GM21360 (cell line): ENCODE measurements at regions not wholly inside any gene's neighbourhood (a gene's known extent, or its start where the extent isn't known, plus 50 kb on each side); places are given as distances from the start of the nearest gene placed in this dataset.

Experiments used
- ATAC-seq: cut with Tn5 transposase; IDR thresholded peaks from one replicate; pipeline ENCODE4 v1.9.1; 2021; ENCODE audit warnings: mild to moderate bottlenecking, moderate library complexity; ENCODE audit not compliant: unreplicated experiment

DNA sequence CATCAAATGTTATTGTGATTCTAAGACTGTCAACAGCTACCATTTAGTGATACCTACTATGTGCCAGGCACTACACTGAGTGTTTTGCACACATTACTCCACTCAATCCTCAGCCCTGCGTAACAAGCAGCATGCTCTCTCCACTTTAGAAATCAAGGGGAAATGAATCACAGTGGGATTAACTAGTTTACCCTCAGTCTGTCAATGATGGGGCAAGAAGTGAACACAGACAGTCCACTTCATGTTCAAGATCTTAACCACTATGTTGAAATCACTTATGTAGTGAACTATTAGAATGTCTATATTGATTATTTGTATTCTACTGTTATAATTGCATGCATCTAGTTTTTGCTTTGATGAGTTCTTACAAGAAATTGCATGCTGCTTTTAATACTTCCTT lies 165.3 kb downstream of the LTN1 start:
- no peak for ATAC-seq

DNA sequence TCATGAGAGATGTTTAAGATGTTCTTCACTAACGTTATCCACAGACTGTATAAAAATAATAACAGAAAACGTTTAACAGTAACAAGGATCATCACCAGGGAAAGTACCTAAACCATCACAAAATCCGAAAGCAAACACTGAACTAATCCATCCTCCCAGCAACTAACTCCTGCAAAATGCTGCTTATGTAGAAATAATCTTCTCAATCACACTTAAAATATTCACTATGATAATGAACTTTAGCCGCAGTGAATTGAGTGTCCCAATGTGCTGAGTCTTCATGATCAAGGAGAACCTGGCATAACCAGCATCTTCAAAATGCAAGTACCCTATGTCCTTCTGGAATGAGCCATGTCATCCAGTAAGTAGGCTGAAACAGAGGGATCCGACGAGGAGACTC lies 166.1 kb downstream of the LTN1 start:
- ATAC-seq = no peak

DNA sequence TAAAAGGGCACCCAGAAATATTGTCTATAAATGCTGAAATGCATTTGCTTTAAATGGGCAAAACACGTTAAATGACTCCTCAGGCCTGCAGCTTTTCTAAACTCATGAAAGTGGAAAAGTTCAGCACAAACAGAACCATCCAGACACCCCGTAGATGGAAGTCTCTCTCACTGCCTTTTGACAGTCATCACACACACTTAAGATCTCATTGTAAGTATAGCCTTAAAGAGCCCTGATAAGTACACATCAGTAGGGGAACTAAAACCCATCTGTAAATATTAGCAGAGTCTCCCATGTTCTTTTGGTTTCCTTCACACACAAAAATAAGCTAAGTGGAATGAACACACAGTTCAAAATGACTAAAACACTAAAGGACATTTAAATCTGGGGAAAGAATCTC lies 166.7 kb downstream of the LTN1 start:
- ATAC-seq = no peak

DNA sequence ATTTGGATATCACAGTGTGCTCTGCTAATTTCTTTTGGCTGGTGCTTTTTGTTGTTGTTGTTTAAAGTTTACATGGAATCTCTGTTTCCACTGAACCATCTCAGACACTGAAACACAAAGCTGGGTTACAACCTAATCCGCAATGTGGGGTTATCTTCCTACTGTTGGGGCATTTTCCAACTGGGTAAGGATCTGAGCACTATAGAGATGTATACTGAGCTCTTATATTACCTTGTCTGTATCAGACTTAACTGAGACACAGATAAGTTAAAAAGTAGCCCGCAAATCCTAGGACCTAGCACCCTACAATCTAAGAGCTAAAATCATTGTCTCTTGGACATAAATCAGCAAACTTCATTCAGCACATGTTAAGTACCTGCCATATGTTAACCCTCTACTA lies 169.2 kb downstream of the LTN1 start:
- ATAC-seq = no peak

DNA sequence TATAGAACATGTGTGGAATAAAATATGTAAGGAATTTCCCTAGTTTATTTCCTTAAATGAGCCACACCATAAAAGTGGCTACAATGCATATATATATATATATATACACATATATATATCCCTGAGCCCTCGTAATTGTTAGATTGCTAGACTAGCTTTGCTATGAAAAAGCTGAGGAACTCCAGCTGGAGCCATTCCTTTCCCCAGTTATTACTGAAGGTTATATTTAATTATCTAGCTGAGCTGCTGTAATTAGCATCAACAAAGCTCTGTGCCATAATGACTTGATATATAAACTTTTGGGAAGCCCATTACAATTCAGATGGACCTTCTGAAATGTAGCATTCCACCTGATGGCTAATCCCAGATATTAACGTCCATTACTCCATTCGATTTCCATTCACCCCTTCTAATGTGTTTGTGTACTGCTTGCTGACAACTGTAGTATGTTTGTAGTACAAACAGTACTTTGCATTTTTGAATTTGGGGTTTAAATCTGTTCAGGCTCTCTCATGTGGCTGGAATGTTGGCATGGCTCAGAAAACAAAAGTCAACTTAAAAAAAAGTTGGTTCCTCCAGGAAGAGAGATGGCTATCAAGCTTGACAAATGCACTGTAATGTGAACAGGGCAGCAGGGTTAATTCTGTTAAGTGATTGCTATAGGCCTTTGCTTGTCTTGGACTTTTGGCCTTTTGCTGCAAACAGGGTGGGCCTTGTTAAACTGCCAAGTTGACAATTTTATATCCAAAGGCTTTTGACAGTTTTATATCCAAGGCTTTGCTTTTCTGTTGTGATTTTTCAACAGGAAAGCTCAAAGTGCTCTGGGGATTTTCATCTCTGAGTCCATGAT lies 170.0 kb downstream of the LTN1 start:
- ATAC-seq = no peak

DNA sequence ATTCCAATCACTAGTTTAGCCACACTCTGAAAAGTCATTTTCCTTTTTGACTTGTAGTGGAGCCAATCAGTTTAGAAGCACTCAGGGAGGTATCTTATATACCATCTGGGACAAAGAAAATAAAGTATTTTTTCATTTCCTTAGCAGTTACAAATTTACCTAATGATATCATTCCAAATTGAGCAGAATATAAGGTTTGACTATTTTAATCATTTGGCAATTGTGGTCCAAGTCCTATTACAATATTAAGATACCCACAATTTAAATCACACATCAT lies 170.6 kb downstream of the LTN1 start:
- no peak for ATAC-seq

DNA sequence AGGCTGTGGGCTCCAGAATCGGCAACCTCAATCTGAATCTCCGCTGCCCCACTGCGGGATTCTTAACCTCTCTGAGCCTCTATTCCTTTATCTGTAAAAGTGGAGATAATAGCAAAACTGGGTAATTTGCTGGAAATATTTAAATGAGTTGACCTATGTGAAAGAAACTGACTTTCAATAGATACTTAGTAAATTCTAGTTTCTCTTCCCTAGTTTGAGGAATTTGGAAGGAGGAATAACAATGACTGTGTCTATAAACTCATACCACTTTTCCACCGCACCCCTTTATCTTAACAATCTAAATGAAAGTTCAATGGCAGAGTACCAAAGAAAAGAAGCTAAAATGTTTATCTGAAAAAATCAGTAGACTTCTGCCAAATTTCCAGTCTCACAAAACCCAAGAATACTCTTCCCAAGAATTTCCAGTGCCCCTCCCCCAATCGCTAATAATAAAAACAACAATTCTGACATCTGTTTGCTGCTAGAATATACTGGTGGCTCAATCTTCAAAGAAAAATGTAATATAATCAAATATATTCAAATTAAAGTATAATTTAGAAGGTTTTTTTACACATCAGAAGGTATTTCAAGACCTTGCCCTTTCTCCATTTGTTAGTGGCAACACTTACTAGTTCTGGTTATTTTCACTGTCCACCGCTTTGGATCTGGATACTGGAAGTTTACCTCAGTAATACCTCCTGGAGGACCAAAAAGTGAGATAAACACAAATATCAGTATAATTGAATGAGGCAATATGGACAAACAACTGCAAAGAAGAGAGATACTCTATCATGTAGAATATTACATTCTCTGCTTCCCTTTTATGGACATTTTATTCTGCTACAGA lies 171.2 kb downstream of the LTN1 start:
- no peak for ATAC-seq

DNA sequence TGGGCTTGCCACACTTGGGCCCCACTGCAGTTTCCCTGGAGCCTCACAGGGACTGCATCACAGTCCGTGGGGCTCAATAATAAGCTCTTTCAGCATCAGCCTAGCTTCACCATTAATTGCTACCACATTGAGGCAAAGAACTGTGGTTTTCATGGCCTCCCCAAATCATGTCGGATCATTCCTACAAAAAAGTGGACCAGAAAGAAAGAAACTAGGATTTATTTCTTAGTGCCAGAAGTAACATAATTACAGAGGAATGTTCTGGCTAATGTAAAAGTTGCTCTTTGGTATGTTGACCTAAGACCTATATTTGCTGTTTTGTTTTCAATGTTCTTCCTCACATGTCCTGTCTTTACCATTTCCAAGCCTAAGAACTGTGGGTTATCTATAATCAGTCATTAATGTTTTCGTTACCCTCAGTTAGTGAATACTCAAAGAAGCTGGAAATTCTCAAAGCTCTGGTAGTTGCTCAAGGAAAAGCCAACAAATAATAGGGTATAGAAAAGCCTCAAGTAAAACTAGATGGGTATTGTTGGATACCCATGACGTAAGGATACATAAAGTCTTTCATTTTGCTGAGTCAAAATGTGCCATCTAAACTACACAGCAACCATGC lies 173.9 kb downstream of the LTN1 start:
- ATAC-seq = no peak

DNA sequence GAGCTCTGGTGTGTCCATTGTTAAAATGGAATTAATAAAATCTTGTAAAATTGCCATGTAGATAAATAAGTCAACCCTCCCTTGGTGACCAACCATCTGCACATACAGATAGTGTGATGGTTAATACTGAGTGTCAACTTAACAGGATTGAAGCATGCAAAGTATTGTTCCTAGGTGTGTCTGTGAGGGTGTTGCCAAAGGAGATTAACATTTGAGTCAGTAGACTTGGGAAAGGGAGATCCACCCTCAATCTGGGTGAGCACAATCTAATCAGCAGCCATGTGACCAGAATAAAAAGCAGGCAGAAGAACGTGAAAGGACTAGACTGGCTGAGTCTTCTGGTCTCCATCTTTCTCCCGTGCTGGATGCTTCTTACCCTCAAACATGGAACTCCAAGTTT lies 174.8 kb downstream of the LTN1 start:
- ATAC-seq = no peak

DNA sequence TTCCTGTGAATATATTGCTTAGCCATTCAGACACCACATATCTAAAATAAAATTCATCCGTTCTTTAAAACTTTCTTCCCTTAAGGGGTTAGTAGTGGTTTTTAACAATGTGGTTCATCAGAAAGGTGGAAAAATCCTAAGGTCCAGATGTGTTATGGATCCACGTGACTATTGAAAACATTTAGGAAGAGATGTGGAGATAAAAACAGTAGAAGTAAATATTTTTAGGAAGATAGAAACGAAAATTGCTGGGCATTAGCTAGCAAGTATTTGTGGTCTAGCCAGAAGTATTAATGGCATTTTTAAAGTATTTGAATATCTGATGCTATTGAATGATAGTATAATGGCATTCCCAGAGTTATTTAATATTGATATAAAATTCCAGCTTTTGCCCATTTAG lies 180.8 kb downstream of the LTN1 start:
- no peak for ATAC-seq

DNA sequence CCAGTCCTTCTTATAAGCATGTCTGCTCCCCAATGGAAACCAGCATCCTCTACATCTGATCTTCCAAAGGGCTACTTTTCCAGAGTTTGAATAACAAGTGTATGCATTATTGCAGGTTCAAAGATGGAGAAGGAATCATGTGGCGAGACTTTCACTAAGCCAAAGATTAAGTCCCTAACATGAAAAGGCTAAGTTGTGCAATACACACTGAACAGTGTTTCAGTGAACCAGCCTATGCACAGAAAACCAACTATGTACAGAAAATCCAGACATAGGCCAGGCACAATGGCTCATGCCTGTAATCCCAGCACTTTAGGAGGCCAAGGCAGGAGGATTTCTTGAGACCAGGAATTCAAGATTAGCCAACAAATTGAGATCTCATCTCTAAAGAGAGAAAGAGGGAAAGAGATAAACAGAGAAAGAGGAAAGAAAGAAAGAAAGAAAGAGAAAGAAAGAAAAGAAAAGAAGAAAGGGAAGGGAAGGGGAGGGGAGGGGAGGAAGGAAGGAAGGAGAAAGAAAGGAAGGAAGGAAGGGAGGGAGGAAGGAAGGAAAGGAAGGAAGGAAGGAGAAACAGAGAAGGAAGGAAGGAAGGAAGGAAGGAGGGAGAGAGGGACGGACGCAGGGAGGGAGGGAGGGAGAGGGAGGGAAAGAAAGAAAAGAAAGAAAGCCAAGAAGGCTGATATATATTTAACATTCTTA lies 181.7 kb downstream of the LTN1 start:
- no peak for ATAC-seq

DNA sequence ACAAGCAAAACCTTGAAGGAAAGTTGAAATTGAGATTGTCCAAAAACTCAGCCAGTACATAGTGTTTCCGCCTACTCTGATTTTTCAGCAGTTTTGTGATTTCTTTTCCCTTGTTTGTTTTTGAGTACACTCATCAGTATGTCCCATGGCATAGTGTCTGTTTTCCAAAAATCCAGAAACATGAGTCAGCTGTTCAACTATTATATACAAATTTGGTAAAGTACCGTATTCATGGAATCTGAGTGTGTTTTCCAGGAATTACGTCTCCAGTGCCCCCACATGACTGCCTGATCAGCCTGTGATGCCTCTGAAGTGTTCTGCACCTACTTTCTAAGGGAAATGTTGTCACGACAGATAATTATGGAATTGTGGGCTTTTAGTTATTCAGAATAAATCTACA lies 186.8 kb downstream of the LTN1 start:
- ATAC-seq = no peak

DNA sequence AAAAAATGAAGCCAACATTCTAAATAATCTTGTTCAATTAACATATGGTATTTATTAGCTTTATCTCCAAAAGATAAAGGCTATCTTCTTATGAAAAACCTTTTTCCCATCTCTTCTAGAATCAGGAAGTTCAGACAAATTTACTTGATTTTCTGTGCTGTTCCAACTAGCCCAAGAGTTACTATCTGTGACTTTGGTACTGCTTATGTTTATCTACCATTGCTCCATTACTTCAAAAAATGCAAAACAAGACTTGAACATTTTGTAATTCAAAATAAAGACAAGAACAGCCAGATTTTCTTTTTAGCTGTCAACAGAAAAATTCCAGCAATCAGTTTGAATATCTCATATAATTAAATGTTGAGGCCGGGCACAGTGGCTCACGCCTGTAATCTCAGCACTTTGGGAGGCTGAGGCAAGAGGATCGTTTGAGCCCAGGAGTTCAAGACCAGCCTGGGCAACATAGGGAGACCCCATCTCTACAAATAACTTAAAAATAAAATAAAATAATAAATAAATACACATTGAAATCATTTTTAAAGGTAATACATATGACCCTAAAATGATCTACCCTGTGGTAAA lies 188.5 kb downstream of the LTN1 start:
- no peak for ATAC-seq

DNA sequence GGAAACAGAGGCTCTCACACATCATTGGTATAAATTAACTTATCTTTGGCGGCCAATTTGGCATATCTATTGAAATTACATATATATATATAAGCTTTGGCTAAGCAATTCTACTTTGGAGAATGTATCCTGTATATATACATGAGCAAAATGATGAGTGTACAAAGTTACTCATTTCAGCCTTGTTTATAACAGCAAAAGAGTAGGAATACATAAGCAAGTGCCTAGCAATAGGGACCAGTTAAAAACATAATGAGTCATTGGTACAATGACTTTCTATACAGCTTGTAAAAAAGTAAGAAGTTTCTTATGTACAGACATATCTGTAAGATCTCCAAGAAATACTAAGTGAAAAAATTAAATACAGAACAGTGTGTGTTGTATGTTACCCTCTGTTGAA lies 190.8 kb downstream of the LTN1 start:
- ATAC-seq = no peak

DNA sequence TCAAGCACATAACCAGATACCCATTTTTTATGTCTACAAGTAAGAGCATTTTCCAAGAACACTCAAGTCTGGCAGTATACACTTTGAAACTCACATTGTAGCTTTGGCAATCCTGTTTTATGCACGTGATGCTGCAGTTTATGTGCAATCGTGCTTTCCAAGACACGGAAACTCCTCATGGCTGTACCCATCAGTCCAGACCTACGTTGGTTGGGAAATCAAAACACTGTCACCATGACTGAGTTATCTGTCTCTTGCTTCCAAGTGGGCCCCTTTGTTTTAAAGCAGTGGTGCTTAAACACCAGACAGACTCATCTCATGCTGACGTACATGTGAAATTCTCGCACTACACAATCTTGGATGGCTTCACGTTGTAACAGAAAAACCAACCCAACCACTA lies 192.8 kb downstream of the LTN1 start:
- ATAC-seq = no peak

DNA sequence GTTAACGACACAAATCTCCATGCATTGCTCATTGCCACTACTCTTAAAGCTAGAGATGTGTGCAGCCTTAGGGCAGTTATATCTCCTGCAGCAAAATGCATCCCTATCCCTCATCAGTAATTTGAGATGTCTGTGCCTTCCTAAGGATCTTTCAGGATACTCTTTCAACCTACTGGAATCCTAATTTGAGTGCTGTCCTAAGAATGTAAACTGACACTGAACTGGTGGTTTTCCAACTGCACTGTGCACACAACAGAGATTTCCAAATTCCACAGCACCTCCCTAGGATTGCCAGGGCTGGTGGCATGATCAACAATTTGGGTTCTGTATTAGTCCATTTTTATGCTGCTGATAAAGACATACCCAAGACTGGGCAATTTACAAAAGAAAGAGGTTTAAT lies 193.9 kb downstream of the LTN1 start:
- ATAC-seq = no peak

DNA sequence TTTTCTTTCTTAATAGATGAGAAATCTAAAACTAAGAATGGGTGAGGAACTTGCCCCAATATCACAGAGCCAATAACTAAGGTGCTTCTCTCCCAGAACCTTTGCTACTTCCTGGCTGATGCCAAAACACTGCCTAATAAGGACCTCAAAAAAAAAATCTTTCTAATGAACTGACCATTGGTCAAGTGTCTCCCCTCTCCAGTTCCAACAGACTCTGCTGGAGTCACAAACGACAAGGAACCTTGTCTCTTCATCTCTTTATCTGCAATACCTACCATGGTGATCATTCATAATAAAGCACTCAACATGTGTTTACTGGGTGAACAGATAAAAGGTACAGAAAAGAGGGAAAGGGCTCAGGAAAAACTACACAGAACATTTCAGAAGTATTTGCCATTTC lies 197.4 kb downstream of the LTN1 start:
- ATAC-seq = no peak

DNA sequence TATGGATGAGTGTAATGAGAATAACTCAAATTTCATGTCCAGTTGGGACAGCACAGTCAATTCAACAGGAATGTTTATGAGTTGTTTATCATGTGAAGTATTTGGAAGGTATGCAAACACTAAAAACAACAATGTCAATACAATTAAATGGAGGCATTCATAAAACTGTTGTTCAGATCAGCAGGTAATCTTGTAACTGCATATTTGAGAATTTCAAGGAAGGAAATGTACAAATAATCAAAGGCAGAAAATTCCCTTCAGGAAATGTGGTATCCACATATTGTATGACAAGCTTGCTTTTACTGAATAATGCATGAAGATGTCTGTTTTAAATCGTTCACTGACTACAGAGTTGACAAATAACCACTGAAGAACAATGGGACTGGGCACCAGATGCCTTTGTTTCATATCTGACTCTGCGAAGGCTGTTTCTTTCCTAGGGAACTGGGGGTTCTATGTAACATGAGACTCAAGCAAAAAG lies 198.3 kb downstream of the LTN1 start:
- no peak for ATAC-seq

DNA sequence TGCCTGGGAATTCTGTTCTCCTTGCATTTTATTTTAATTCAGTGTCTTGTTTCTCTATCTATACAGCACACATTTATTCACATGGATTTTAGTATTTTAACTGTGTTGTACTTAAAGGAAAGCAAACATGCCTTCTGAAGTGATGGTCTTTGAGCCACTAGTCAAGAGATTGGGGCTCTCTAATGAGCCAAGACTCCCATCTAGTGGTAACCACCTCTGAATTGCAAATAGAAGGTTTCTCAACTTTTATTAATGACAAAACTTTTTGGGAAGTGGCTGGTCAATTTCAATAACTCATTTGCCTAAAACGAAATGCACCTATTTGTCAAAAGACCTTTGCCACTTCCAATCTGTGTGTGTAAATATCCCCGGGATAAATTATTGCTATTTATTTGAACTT lies 199.6 kb downstream of the LTN1 start:
- no peak for ATAC-seq

DNA sequence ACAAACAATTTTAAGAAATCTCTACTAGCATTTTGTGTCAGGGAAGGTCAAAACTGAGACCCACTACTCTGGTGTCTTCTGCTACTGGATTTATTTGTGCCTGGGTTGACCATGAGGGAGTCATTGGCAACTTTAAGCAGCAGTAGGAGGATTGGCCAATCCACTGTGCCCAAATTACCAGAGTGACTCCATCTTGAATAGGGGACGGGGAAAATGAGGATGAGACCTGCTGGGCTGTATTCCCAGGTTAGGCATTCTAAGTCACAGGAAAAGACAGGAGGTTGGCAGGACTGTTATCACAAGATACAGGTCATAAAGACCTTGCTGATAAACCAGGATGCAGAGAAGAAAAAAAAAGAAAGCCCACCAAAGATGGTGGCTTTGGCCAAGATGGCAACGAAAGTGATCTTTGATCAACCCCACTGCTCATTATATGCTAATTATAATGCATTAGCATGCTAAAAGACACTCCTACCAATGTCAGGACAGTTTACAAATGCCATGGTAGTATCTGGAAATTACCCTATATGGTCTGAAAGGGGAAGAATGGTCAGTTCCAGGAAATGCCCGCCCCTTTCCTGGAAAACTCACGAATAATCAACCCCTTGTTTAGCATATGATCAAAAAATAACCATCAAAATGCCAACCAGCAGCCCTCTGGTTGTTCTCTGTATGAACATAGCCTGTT lies 200.9 kb downstream of the LTN1 start:
- ATAC-seq = no peak
